HG03520 (cell line): ENCODE measurements at regions not wholly inside any gene's neighbourhood (a gene's known extent, or its start where the extent isn't known, plus 50 kb on each side); places are given as distances from the start of the nearest gene placed in this dataset.

Experiments used
- ATAC-seq: cut with Tn5 transposase; IDR thresholded peaks from one replicate; pipeline ENCODE4 v1.9.1; 2021; ENCODE audit warnings: mild to moderate bottlenecking, moderate library complexity; ENCODE audit not compliant: unreplicated experiment

DNA sequence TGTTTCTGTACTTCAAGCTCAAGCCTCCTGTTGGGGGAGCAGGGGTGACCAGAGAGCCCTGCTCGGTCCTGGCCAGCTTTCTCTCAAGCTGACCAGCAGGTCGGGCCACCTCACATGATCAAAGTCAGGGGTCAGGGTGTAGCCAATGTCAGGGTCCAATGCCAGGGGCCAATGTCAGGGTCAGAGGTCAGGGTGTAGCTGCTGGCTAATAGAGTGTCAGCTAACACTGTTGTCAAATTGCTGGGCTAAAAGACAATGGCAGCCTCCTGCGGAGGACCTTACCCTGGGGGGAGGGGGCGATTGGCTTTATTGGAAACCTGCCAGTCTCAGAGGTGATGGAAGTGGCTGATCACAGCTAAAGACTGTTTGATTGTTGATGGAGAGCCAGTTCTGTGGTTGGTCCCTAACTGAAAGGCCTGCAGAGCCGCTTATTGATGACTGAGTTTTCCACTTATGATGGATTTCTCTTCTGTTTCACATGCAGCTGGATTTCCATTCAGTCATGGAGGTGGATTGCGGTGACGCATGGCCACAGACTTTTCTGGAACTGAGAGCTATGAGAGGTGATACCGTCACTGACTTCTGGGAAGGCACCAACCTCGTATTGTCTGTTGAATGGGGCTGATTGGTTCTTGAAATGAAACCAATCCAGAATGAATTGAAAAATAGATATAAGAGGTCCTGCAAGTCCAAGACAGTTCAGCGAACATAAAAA, 97.4 kb upstream of the ZFHX3 start:
- ATAC-seq, result no peak

DNA sequence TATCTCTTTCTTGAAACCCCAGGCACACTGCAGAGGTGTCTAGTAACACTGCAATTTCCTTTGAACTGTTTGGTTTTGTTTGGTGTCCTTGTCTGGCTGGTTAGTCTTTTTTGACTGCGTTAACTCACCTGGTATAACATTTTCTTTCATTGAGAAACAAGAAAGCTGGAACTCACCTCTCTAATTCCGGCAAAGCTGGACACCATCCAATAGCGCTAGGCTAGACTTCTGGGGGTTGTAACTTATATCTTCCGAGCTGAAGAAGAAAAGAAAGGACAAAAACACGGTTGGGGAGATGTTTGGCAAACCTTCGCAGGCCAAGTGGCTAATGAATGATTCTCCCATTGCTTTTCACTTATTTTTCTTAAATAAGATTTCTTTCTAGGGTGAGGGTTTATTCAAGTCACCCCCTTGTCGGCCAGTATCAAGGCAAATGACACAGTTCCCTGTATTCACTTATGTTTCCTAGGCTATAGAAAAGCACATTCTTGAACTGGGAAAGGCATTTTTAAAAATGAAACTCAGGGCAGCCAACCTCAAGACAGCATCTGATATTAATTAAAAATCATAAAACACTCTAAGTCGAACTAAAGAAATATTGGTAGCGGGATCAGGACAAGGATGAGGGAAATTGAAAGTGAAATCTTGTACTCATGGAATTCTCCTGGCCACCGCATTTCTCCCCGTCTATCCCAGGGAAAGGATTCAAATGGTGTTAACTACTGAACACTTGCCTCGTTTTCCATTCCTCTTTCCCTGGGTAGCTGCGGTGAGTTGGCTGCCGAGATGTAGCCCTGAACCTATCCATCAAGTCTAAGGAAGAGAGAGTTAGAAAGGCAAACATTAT, 95.9 kb upstream of the ZFHX3 start:
- ATAC-seq, result no peak

DNA sequence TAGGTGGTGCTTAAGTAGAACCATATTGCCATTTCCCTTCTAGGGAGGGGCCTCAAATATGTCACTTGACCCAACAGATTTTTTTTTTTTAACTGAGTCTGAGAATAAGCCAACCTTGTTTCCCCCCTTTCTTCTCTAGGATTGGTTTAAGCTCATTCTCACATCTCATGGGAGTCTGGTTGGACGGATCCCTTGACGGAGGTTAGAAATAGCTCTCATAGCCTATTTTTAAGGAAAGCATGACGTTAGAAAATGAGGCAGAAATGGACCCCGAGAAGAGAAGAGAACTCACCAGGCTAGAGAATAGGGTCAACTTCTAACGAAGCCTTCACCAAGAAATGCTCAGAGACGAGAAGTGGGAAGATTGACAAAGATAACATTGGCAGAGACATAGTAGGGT, 95.1 kb upstream of the ZFHX3 start:
- ATAC-seq, result no peak

DNA sequence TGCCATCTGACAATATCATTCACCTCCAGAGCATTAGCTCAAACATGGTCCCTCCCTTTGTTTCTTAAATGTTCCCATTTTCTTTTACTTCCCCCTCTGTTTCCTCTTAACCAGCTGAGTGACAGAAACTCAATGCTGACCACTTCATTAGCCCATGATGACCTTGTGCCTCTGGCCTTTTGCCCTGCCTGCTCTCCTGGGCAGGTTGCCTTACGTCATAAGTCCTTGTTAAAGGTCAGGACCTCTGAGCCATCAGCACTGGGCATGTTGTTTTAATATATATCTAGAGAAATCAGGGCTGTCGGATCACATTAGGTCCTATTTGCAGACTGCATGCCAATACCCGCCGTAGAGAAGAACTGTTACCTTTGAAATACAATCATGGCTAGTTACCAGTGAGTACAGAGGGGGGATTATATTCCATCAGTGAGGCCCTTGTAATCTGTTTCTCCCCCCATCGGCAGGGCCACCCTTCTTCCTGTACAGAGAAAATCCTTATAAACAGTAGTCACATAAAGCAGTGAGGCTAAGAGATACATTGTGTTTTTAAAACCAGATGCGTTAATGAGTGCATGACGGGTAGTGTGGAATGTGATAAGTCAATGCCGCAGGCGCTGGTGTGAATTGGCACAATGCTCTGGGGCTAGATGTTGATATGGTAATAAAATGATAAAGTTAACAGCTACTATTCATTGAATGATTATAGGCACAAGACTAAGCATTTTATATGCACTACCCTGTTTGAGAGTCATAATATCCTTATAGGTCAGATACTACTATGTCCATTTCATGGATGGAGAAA, 94.3 kb upstream of the ZFHX3 start:
- no peak for ATAC-seq

DNA sequence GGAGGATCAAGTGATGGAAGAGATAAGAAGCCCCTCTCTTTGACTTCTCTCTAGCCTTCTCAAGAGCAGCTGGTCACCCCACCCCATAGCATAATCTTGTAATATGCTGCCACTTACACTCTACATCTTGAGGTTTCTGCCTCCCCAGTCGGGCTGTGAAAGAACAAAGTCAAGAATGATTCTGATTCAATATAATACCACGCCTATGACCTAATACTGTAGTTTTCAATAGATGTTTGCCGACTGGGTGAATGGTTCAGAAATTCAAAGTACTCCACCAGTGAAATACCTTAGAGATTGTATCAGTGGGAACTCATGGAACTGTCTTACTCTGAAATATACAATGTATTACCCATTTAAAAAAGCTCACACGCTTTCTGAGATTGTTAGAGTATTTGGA, 93.0 kb upstream of the ZFHX3 start:
- ATAC-seq, result no peak

DNA sequence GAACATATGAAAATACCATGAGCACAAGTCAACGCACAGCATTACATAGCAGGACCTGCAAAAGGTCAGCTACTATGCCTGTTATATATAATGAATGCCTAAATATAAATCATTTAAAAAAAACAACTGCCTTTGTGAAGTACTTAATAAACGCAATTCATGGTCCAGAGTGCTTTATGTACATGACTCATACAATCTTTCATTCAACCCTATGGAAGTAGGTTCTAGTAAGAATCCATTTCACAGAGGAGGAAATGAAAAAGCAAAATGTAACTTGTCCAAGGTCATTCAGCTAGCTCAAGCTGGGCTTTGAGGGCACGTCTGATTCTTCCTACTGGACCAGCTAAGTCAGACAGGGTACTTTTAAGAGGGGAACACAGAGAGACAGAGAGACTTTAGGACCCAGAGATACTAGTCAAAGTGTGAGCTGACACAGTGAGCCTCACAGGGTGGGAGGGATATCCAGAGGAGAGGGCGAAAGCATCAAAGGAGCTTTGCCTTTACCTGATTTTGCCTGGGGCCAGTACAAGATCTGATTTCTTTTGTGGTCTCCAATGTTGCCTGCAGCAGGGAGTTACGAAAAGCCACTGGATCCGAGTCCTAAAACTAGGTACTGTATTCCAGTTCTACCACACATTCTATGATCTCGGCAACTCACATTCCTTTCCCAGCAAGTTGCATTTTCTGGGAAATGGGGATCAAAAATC, 83.4 kb upstream of the ZFHX3 start:
- ATAC-seq, result no peak

DNA sequence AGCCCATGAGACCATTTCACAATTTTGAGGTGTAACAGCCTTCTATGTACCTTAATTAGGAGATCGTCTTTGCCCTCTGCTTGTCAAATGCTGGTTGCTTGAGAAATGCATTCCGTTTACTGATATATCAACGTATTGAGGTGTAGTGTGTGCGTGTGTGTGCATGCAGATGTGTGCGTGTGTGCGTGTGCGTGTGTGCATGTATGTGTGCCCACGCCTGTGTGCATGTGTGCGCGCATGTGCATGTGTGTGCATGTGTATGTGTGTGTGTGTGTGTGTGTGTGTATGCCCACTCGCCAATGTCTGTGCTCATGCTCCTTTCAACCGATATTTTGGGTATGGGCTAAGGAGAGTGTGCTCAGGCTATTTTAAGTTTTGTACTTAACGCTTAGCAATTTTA, 81.5 kb upstream of the ZFHX3 start:
- no peak for ATAC-seq

DNA sequence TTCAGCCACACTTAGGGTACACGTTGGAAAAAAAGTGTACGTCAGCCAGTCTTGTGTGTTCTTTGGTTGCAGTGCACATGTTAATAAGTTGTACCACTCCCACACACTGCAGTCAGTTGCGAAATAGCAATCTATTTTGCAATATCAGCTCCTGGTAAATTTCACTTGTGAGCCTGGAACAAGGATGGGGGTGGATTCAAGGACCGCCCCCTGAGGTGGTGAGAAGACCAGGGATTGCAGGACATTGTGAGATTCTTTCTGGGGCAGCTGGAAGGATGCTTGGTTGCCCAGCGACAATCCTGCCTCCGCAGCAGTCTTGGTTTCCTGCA, 78.6 kb upstream of the ZFHX3 start:
- no peak for ATAC-seq

DNA sequence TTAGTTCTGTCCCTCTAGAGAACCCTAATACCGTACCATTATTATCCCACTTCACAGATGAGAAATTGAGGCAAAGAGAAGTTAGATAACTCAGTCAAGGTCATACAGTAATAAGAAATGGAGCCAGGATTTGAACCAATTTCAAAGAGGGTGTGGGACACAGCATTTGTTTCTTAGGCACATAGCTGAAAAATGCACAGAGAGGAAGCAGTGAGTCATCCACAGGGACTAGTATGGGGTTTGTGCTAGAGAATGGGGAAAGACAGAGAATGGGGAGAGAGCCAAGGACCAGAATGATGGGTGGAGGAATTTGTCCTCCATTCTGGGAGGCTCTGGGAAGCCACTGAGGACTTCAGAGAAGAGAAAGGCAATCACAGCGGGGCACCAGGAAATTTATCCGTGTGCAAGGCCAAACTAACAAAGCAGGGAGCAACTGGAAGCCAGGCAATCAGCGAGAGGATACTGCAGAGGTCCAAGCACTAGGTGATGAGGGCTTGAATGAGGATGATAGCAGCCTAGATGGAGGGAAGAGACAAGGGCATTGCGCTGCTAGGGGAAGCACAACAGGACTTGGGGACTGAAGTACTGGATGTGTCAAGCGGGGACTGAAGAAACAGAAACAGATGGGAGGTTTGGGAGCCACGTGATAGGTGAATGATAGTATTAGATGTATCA, 78.1 kb upstream of the ZFHX3 start:
- ATAC-seq, result no peak

DNA sequence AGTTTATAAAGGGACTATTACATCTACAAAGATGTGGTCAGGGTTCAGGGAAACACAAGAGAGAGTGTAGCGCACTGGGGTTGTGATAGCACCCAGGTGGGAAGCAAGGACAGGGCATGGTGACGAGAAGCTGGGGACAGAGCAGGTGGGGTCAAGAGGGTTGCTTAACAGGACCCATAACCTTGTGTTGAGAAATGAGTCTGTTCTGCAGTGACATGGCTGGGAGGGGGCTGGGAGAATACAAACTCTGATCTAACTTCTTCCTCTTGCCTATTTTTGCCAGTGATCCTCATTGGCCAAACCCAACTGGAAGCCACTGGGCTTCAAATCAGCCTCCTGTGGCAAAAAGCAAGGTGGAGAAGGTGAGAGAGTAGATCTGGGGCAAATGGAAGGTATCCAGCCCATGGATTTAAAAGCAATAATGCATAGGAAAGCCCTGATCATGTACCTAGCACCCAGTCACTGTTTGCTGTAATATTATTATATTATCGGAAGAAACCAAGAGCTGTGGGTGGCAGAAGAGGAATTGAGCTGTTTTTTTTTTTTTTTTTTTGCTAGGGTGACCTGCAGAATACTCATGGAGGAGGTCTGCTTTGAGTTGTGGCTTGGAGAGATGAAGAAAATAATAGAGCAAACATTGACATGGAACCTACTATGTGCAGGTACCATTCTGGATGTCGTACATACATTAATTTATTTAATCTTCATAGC, 76.9 kb upstream of the ZFHX3 start:
- ATAC-seq, result no peak

DNA sequence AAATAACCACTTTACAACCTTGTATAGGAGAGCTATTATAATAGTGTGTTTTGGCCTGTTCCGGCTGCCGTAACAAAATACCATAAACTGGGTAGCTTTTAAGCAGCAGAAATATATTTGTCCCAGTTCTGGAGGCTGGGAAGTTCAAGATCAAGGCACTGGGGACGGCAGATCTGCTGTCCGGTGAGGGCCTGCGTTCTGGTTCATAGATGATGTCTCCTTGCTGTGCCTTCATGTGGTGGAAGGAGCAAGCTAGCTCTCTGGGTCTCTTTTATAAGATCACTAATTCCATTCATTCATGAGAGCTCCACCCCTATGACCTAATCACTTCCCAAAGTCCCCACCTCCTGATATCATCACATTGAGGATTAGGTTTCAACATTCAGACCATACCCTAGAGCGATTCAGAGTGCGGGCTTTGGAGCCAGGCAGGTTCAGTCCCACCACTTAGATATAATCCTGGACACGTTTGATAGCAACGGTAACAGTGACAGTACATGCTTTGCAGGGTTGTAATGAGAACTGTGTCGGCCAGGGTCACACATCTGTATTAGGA, 76.2 kb upstream of the ZFHX3 start:
- no peak for ATAC-seq

DNA sequence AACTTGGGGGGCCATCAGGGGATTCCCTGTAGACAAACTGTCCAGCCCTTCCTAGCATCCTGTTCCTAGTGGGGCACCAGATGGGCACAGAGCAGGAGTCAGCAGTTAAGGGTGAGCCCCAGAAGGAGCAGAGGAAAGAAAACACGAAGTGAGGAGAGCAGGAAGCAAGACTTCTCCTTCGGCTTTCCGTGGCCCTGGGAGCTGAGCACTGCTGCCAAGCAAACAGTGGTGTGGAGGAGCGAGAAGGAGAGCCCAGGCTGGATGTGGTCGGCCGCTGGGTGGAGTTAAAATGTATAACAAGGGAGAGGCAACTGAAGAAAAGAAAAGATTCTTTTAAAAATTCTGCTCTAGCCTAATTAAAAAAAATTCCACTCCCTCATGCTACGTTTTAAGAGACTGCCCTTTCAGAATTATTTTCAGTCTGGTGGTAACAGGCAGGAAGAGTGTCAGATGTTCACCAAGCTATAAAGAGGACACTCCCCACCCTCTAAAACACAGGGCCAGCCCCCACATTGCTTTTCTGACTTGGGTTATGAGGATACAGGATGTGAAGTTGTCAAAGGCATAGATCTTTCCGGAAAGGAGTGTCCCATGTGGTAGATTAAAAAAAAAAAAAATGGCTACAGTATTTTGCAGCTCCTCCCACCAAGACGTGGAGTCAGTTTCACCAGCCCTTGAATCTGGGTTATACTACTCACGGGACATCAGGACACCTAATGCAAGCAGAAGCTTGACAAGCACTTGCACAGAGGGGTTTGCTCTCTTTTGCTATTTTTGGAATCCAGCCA, 74.9 kb upstream of the ZFHX3 start:
- ATAC-seq, result no peak

DNA sequence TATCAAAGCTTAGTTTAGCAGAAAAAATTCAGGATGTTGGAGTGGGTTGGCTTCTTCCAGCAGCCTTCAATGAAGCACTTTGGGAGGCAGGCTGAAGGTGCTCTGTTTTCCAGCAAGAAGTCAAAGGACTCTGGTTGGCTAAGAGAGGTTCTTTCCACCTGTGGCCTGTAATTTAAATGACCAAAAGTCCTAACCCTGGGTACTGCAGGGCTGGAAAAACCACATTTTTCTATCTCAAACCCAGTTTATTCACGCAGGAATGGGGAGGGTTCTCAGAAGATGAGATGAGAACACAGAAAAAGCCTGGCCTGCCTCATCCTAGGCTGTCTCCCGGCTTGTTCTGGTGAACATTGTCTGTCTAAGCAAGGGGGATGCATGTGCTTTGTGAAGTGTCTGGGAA, 68.6 kb upstream of the ZFHX3 start:
- ATAC-seq, result no peak

DNA sequence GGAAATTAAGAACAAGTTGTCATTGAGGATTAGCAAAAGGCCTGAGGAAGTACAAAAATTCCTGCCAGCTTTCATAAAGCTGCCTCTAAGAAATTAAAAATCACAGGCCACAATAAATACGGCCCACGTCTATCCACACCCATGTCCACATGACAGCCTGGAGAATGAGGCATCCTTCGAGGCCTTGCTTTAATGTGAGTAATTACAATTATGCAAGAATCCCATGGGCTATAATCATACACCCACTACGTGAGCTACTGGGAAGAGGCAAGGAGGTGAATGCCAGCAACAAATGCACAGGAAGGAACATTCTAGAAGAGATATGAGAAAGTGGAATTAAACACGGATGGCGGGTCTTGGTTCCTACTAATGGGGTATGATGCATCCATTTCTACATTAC, 65.4 kb upstream of the ZFHX3 start:
- no peak for ATAC-seq

DNA sequence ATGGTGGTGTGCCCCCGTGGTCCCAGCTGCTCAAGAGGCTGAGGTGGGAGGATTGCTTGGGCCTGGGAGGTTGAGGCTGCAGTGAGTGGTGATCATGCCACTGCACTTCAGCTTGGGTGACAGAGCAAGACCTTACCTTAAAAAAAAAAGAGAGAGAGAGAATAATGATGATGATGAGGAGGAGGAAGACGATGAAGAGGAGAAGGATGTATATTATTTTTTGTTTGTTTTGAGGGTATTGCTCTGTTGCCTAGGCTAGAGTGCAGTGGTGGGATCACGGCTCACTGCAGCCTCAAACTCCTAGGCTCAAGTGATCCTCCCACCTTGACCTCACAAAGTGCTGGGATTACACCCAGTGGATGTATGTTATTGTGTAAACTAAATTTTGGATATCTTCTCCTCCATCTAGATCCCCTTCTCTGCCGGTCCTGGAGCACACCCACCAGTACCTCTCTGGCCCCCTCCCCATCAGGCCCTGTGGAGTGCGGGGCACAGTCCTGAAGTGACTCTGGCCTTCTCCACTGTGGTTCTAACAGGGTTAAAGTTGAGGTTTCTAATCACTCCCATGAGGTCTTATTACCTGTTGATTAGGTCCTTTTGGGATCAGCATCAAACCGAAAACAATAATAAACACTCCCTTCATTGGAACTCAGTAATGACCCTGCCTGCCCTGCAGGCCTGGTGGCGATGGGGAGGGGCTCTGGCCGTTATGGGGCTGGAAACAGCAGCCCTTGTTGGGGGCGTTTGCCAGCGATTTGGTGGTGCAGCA, 60.5 kb upstream of the ZFHX3 start:
- ATAC-seq, result no peak

DNA sequence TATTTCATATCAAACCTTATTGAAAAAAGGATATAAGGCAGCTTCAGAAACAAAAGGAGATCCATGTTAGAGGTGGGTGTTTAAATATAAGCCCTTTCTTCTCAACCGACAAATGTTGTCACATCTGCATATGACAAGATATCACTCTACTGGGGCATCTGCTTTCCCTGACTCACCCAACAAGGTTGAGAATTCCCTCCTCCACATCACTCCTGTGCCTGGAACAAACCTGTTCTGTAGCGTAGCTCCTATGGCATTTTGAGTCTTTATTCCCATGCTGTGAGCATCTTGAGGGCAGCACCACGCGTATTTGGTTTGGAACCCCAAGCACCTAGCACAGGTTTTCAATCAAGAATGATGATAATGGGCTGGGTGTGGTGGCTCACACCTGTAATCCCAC, 59.4 kb upstream of the ZFHX3 start:
- ATAC-seq, result no peak

DNA sequence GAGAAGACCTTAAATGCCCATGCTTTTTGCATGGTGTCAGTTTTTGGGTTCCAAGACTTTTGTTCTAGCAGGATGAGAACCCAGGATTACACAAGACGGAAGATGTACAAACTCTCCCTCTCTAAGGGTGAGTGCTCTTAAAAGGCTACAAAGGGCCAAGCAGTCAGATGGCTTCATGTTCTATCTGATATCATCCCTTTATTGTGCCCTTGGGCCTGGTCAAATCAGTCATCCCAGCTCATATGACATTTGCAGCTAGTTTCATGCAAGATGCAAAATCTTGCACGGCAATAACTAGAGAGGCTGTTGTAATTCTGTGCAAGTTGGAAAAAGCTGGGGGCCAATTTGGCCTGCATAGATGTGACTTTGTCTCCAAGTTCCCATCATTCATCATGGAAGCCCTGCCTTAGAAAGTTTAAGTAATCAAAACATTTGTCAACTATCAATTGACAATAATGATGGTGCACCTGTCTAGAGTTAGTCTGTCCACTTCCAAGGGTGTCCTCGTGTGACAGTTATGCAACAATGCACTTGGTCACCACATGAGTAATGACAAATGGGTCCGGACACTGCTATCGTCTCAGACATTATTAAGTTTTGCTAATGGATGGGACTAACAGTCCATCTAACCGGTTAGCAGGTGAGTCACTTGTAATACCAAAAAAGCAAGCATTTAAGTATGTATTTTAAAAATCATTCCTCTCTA, 58.6 kb upstream of the ZFHX3 start:
- no peak for ATAC-seq

DNA sequence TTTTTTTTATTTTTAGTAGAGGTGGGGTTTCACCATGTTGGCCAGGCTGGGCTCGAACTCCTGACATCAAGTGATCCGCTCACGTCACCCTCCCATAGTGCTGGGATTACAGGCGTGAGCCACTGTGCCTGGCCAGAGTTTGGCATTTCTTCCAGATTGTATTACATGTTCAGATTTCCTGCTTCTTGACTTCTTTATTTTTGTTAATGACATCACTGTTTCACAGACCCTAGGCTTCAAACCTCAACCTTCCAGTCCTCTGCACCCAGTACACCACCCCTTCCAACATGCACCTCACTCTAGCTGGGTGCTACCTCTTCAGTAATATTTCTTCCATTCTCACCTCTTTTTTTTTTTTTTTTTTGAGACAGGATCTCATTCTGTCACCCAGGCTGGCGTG, 53.6 kb upstream of the ZFHX3 start:
- no peak for ATAC-seq
